NOMO-1 treated with DMSO at 0.1 percent for 48 hours (cell line): ENCODE measurements at regions not wholly inside any gene's neighbourhood (a gene's known extent, or its start where the extent isn't known, plus 50 kb on each side); places are given as distances from the start of the nearest gene placed in this dataset.

Experiments used
- DNase-seq: peaks from one replicate; lab custom pipeline; 2025; ENCODE audit not compliant: unreplicated experiment; lab: John Stamatoyannopoulos, UW

- no peak for DNase-seq
These were observed 88.7 kb downstream of the NR1D2 start for GRCh38 chr3:24033818-24034217.

GRCh38 chr3:24034464-24034863, 89.4 kb downstream of the NR1D2 start:
- no peak for DNase-seq

DNA sequence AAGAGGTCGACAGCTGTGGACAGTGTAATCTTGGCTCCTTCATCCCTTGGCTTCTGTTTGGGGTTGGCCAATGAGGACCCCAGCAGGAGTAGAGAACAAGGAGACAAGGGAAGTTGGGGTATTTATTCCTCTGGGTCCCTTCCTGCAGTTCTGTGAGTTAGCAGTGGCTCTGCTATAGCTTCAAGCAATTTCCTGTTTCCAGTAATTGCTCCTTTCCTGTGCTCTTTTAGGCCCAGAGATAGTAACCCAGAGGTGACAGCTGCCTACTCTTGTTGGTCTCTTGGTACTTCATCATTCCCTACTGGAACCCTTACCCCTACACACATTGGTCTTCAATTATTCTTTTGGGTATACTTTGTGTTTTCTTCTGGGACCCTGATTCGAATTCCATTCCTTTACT, 92.9 kb downstream of the NR1D2 start:
- peak; percentile 16 for DNase-seq

- no peak for DNase-seq
These were observed 95.2 kb downstream of the NR1D2 start for GRCh38 chr3:24040311-24040710.

DNA sequence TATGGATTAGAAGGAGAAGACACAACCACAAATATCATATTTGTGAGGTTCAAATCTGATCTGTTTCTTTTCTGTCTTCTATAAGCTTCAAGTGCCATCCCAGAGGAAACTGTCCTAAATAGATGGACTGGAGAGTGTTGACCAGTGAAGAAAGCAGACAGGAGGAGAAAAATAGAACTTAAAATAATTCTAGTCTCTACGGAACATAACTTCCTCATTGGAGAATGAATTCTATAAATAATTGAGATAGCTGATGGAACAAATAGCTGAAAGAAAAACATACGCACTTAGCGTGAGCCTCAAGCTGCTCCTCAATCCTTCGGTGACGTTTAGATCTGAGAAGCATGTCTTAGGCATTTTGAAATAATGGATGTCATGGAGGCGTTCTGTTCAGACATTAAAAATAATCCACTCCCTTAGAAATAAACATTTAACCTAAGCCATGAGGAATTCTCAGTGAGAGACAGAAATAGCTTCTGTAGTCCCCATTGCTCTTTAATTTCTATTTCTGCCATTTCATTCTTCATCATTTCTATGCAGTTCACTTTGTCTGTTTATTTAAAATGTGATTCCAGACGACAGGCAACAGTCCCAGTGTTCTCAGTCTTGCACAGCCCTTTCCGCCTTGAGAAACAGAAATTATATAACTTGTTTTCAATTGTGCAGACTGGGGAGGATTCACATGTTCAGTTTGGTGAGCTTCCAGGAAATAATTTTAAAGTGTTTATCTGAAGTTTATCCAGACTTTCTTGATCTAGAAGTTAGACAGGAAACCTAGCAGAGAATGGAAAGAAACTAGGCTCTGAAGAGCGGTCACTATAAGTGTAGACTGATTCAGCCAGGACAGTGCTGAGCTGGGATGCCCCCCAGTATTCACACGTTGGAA, 97.3 kb downstream of the NR1D2 start:
- DNase-seq, result no peak

DNA sequence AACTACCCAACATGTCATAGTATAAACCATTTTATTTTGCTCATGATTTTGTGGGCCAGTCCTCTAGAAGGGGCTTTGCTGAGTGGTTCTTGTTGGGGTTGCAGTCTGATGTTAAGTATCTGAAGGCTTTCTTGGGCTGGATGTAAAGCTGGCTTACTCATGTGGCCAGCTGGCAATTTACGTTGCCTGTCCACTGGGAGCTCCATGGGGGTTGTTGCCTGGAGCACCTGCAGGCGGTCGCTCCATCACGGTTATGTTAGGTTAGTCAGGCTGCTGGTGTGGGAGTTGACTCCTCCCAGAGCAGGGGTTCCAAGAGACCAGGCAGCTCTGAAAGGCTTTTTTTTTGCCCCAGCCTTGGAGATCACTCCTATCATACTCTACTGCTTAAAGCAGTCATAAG, 98.1 kb downstream of the NR1D2 start:
- no peak for DNase-seq

DNA sequence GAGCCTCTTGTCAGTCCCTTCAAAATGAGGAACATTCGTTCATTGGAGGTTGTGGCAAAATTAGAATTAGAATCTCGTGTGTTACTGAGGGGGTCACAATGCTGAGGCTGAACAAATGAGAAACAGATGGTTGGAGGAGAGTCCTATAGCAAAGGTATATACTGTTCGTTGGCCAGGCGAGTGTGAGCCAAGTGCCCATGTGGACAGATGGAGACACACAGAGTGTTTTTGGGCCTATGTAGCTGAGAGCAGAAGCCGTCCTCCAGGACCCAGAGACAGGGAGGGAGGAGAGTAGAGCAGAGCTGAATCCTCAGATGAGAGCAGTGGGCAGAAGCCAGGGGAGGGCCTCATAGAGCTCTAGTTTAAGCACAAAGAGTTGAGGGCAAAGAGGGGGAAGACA, 98.9 kb downstream of the NR1D2 start:
- no peak for DNase-seq

GRCh38 chr3:24046214-24046613, 101.1 kb downstream of the NR1D2 start:
- DNase-seq, result no peak

DNA sequence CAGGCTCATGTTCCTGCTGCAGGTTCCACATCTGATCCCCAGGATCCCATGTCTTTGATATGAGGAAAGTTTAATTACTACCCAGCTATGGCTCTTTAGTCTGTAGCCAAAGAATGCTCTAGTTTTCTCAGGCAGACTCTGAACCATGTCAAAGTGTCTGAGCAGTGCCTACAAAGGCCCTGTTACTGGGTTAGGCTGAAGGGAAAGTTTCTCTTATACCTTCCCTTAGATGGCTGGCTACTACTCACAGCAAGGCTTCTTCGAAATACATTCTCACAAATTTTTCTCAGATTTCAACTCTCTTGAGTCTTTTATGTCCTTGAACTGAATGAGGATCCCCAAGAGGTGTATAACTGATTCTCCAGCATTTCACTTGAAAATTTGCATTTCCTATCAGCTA, 102.4 kb downstream of the NR1D2 start:
- DNase-seq, result no peak

- no peak for DNase-seq
These were observed 103.8 kb downstream of the NR1D2 start for GRCh38 chr3:24048843-24049242.

DNA sequence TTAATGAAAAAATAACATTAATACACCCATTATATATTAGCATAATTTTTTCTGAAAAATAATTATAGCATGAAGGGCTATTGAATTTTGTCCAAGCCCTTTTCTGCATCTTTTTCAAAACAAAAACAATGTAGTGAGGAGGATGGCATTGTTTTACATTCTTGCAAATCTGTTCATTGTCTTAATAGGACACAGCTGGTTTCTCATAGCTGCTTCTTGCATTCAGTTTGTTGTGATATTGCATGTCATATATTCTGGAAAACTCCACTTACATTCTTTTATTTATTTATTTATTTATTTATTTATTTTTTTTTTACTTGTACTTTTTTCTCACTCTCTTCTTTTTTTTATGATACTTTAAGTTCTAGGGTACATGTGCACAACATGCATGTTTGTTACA, 107.4 kb downstream of the NR1D2 start:
- no peak for DNase-seq

DNA sequence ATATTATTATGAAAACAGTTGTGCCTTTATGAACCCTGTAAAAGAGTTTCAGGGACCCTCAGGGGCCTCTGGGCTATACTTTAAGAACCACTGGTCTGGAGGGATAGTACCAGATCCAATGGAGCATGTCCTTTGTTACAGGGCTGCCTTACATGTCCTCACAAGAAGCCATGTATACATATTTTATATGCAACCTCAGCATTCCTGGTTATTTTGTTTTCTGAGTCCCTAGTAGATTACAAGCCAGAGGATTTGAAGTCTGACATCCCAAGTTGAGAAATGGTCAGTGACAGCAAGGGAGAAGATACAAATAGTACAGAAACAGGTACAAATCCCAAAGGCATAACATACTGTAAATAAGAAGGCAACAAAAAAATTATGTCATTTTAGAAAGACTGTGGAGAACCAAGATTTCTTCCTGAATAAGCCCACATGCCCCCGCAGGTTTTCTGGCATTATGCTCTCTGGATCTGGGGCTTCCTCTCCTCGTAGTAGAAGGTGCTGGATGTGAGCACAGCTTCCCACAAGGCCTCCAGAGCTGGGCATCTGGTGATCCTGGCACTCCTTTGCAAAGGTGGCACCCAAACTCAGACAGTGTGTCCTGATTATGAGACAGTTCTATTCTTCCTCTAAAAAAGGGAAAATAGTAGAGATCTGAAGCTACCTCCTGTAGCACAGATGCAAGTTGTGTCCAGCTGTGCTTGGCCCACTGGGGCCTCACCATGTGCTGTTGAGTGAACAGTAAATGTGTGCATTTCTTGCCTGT, 114.0 kb downstream of the NR1D2 start:
- DNase-seq, result no peak

DNA sequence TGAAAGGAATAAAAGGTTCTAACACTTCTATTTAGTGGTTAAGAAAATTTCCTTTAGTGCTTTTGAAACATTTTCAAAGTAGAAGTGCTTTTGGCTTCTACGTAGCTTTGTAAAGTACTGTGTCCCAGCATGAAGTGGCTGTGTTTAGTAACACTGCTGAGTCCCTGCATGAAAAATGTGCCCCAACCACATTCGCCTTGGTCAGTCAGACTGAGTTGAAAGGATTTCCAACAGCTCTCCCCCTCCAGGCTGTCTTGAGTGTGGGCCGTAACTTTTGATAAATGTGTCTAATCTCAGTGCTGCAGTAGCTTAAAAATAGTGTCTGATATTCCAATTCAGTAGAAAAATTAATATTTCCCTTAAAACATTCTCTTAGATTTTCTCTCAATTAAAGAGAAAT, 115.0 kb downstream of the NR1D2 start:
- no peak for DNase-seq

- DNase-seq, result no peak
These were observed 117.8 kb downstream of the NR1D2 start for GRCh38 chr3:24062916-24063315.
